HEK293T (cell line): ENCODE measurements at regions not wholly inside any gene's neighbourhood (a gene's known extent, or its start where the extent isn't known, plus 50 kb on each side); places are given as distances from the start of the nearest gene placed in this dataset.

ENCODE experiments used
- CTCF ChIA-PET: fragments of 350-600 bp; formaldehyde crosslinking; extraction: SDS; loops from one replicate; lab custom pipeline; 2021; ENCODE audit warnings: antibody characterized with exemption, inconsistent platforms; lab: Yijun Ruan, JAX
- POLR2A ChIA-PET: fragments of 350-600 bp; formaldehyde crosslinking; extraction: SDS; loops from one replicate; lab custom pipeline; 2020; ENCODE audit warnings: antibody characterized with exemption, inconsistent platforms; lab: Yijun Ruan, JAX
- DNase-seq: peaks from one replicate; pipeline ENCODE4 v3.0.0; 2012; ENCODE audit warnings: mixed read lengths; ENCODE audit errors: extremely low spot score
- ARNT ChIP-seq: fragments of 450-650 bp; IDR thresholded peaks from 2 replicates; pipeline ENCODE4 v1.6.1; 2017; ENCODE audit warnings: mild to moderate bottlenecking
- BHLHE40 ChIP-seq: fragments of 450-650 bp; IDR thresholded peaks from 2 replicates; pipeline ENCODE4 v1.6.1; 2016; ENCODE audit warnings: mild to moderate bottlenecking, moderate library complexity, borderline replicate concordance
- CTBP1 ChIP-seq: fragments of 450-650 bp; IDR thresholded peaks from 2 replicates; pipeline ENCODE4 v1.6.1; 2016; ENCODE audit warnings: borderline replicate concordance
- ELF4 ChIP-seq: fragments of 450-650 bp; IDR thresholded peaks from 2 replicates; pipeline ENCODE4 v1.6.1; 2017; ENCODE audit warnings: antibody characterized with exemption
- FOXA1 ChIP-seq: fragments of 450-650 bp; IDR thresholded peaks from 2 replicates; pipeline ENCODE4 v1.6.1; 2016; ENCODE audit warnings: mild to moderate bottlenecking
- FOXK2 ChIP-seq: fragments of 450-650 bp; IDR thresholded peaks from 2 replicates; pipeline ENCODE4 v1.6.1; 2016; ENCODE audit warnings: mild to moderate bottlenecking
- FOXM1 ChIP-seq: fragments of 450-650 bp; IDR thresholded peaks from 2 replicates; pipeline ENCODE4 v1.6.1; 2017; ENCODE audit warnings: mild to moderate bottlenecking, borderline replicate concordance
- HDGF ChIP-seq: fragments of 450-650 bp; IDR thresholded peaks from 2 replicates; pipeline ENCODE4 v1.6.1; 2017; ENCODE audit warnings: antibody characterized with exemption, borderline replicate concordance
- L3MBTL2 ChIP-seq: fragments of 450-650 bp; conservative IDR thresholded peaks from 2 replicates; pipeline ENCODE4 v1.6.1; 2016; ENCODE audit warnings: mild to moderate bottlenecking
- LEF1 ChIP-seq: fragments of 450-650 bp; IDR thresholded peaks from 2 replicates; pipeline ENCODE4 v1.6.1; 2017; ENCODE audit warnings: mild to moderate bottlenecking, borderline replicate concordance
- NFRKB ChIP-seq: fragments of 450-650 bp; IDR thresholded peaks from 2 replicates; pipeline ENCODE4 v1.6.1; 2016; ENCODE audit warnings: mild to moderate bottlenecking, moderate library complexity
- PKNOX1 ChIP-seq: fragments of 450-650 bp; IDR thresholded peaks from 2 replicates; pipeline ENCODE4 v1.6.1; 2016
- SP1 ChIP-seq: fragments of 450-650 bp; IDR thresholded peaks from 2 replicates; pipeline ENCODE4 v1.6.1; 2017
- SUZ12 ChIP-seq: fragments of 450-650 bp; IDR thresholded peaks from 2 replicates; pipeline ENCODE4 v1.6.1; 2016; ENCODE audit warnings: mild to moderate bottlenecking
- TARDBP ChIP-seq: fragments of 450-650 bp; IDR thresholded peaks from 2 replicates; pipeline ENCODE4 v1.6.1; 2016
- ZNF384 ChIP-seq: fragments of 450-650 bp; IDR thresholded peaks from 2 replicates; pipeline ENCODE4 v1.6.1; 2016

- POLR2A ChIA-PET, result no interaction called here
- DNase-seq, result no peak
- CTCF ChIA-PET, result no interaction called here
- TF ChIP-seq ELF4 (no peak), FOXA1 (no peak), FOXK2 (no peak), TARDBP (no peak), NFRKB (no peak), ARNT (no peak), HDGF (no peak), CTBP1 (no peak), SUZ12 (no peak), FOXM1 (no peak), ZNF384 (no peak), PKNOX1 (no peak), BHLHE40 (no peak), LEF1 (no peak), SP1 (no peak), L3MBTL2 (no peak)
Measured at GRCh38 chr6:143615785-143616184, 62.0 kb upstream of the PHACTR2 start.

DNA sequence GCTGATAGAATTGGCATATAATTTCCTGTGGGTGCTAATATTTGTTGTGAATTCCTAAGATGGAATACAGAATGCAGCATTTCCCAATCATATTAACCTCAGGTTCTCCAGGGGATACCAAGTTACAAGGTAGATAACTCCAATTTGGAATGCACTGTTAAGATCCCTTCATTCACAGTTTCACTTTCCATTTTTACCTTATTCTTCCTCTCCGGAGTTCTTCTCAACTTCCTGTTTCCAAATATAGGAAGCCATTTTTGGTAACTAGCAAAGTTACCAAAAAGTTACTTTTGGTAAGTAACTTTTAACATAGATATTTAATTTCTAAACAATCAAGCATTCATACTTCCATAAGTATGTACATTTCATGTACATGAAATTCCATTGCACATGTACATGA, 63.5 kb upstream of the PHACTR2 start:
- TF ChIP-seq ZNF384, result no peak
- TF ChIP-seq FOXM1, result no peak
- no peak for TF ChIP-seq SP1
- TF ChIP-seq FOXK2, result no peak
- no peak for TF ChIP-seq SUZ12
- no peak for TF ChIP-seq L3MBTL2
- TF ChIP-seq NFRKB, result no peak
- no peak for TF ChIP-seq BHLHE40
- TF ChIP-seq FOXA1, result no peak
- TF ChIP-seq ELF4, result no peak
- TF ChIP-seq LEF1, result no peak
- no peak for TF ChIP-seq CTBP1
- no peak for TF ChIP-seq TARDBP
- no peak for TF ChIP-seq PKNOX1
- no peak for TF ChIP-seq ARNT
- TF ChIP-seq HDGF, result no peak
- ChIA-PET CTCF (no interaction called here), POLR2A (no interaction called here)
- DNase-seq, result no peak

GRCh38 chr6:143613749-143614148, 64.0 kb upstream of the PHACTR2 start:
- no peak for TF ChIP-seq HDGF
- ChIA-PET POLR2A (no interaction called here), CTCF (no interaction called here)
- no peak for DNase-seq

DNA sequence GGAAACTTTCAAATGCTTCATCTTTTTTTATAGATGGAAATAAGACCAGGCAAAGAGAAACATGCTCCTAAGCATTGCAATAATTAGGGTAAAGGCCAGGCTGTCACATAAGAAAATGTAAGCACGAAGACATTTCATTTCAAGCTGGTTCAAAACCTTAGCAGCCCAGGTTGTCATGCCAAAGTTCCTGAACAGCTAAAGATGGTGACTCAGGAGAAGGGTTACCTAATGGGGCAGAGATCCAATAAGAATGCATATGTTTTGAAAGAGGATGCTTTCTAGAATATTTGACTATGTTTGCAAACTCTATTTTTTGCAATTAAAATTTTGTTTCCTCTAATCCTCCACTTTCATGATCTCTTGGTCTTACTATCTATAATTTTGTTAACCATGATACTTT, 65.6 kb upstream of the PHACTR2 start:
- CTCF ChIA-PET, result no interaction called here
- TF ChIP-seq FOXA1 (no peak), NFRKB (no peak), HDGF (no peak), ARNT (no peak), ELF4 (no peak), CTBP1 (no peak), SUZ12 (no peak), SP1 (no peak), PKNOX1 (no peak), LEF1 (no peak), FOXK2 (no peak), ZNF384 (no peak), BHLHE40 (no peak), FOXM1 (no peak)
- DNase-seq, result no peak
- POLR2A ChIA-PET, result no interaction called here

DNA sequence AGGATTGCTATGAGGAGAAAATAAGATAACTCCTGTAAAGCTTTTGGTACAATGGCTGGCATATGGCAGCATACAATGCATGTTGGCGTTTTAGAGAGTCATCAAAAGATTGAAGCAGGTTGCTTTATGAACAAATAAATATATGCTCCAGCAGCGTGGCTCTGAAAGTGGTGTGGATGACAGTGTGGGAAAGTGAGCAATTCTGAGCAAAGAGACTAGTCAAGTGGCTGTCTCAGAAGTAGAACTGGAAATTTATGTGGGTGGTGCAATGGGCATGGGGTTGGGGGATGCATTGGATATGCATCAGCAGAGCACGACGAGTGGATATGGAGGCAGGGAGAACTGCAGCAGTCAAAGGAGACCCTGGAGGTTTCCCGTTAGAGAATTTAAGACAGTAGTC, 66.2 kb upstream of the PHACTR2 start:
- POLR2A ChIA-PET, result no interaction called here
- DNase-seq, result no peak
- CTCF ChIA-PET, result no interaction called here
- no peak for TF ChIP-seq FOXA1
- no peak for TF ChIP-seq L3MBTL2
- TF ChIP-seq FOXM1, result no peak
- TF ChIP-seq ZNF384, result no peak
- no peak for TF ChIP-seq CTBP1
- no peak for TF ChIP-seq NFRKB
- no peak for TF ChIP-seq SUZ12
- TF ChIP-seq TARDBP, result no peak
- TF ChIP-seq BHLHE40, result no peak
- no peak for TF ChIP-seq SP1
- no peak for TF ChIP-seq ELF4
- no peak for TF ChIP-seq LEF1

GRCh38 chr6:143609972-143610371, 67.8 kb upstream of the PHACTR2 start:
- CTCF ChIA-PET, result no interaction called here
- DNase-seq, result no peak
- TF ChIP-seq HDGF (no peak), ARNT (no peak), PKNOX1 (no peak), SUZ12 (no peak), FOXA1 (no peak), TARDBP (no peak)
- POLR2A ChIA-PET, result no interaction called here
